Endodermal cell (in vitro differentiated cells): ENCODE measurements at regions not wholly inside any gene's neighbourhood (a gene's known extent, or its start where the extent isn't known, plus 50 kb on each side); places are given as distances from the start of the nearest gene placed in this dataset.

ENCODE experiments used
- DNase-seq: peaks from one replicate; pipeline ENCODE4 v3.0.0-alpha.2; 2017
- H3K27ac ChIP-seq: 2 replicates; pipeline ENCODE4 v1.5.1; 2013; ENCODE audit warnings: mild to moderate bottlenecking, low read depth, low read length, moderate library complexity
- H3K27me3 ChIP-seq: 2 replicates; pipeline ENCODE4 v1.6.1; 2013; ENCODE audit warnings: mild to moderate bottlenecking, low read length, moderate library complexity; ENCODE audit not compliant: insufficient read depth, control insufficient read depth, poor library complexity, severe bottlenecking
- H3K36me3 ChIP-seq: 2 replicates; pipeline ENCODE4 v1.7.0; 2013; ENCODE audit warnings: mild to moderate bottlenecking, low read length, moderate library complexity; ENCODE audit not compliant: control insufficient read depth, insufficient read depth
- H3K4me1 ChIP-seq: one replicate; pipeline ENCODE4 v1.7.0; 2013; ENCODE audit warnings: low read length; ENCODE audit not compliant: control insufficient read depth, insufficient read depth
- H3K4me3 ChIP-seq: 2 replicates; pipeline ENCODE4 v1.5.1; 2013; ENCODE audit warnings: mild to moderate bottlenecking, low read length, moderate library complexity
- H3K9ac ChIP-seq: 2 replicates; pipeline ENCODE4 v1.6.1; 2013; ENCODE audit warnings: mild to moderate bottlenecking, low read length, moderate library complexity; ENCODE audit not compliant: poor library complexity, severe bottlenecking; ENCODE audit errors: extremely low read depth
- H3K9me3 ChIP-seq: 2 replicates; pipeline ENCODE4 v1.6.1; 2013; ENCODE audit warnings: mild to moderate bottlenecking, low read length, moderate library complexity; ENCODE audit not compliant: control insufficient read depth
- H3K27ac Mint-ChIP-seq: 2 replicates; pipeline ENCODE4 v1.8.0; 2020; ENCODE audit warnings: mixed read lengths
- H3K27me3 Mint-ChIP-seq: 2 replicates; pipeline ENCODE4 v1.8.0; 2021; ENCODE audit warnings: mild to moderate bottlenecking, mixed read lengths; ENCODE audit not compliant: insufficient read depth
- H3K36me3 Mint-ChIP-seq: 2 replicates; pipeline ENCODE4 v1.8.0; 2020; ENCODE audit warnings: low read depth, mixed read lengths
- H3K4me1 Mint-ChIP-seq: 2 replicates; pipeline ENCODE4 v1.8.0; 2020; ENCODE audit warnings: mixed read lengths
- H3K4me3 Mint-ChIP-seq: 2 replicates; pipeline ENCODE4 v1.8.0; 2020; ENCODE audit warnings: mild to moderate bottlenecking, moderate library complexity, mixed read lengths
- H3K9me3 Mint-ChIP-seq: 2 replicates; pipeline ENCODE4 v1.8.0; 2020; ENCODE audit warnings: mild to moderate bottlenecking, mixed read lengths
- WGBS, 2 experiments: methylation state at CpG; one replicate each; pipeline versions ENCODE4 v1.1.5 to v1.1.7; 2013; ENCODE audit warnings: missing lambda C conversion rate in 2 of 2, mixed read lengths in 1 of 2; ENCODE audit not compliant: insufficient coverage in 1 of 2, insufficient read length in 1 of 2; 5-methylcytosine and 5-hydroxymethylcytosine counted together
- TF ChIP-seq, protein P1 (sequence below): fragments of 200-600 bp; sonication (generic); conservative IDR thresholded peaks from 2 replicates; pipeline ENCODE4 v1.5.0; 2021; ENCODE audit warnings: antibody characterized with exemption, mild to moderate bottlenecking

DNA sequence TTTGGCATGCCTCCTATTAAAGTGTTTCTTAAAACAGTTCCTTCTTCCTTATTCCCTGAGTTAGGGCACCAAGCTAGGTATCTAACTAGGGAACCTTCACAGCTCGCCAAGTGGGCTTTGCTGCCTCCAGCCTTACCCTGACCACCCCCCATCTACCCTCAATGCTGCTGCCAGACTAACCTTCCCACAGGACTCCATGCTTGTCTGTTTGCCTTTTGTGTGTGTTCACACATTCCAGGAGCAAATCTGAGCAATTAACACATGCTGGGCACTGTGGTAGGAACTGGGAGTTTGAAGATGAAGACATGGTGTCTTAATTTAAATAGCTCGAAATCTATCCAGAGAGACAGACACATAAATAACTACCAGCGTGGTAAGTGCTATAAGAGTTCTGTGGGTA lies 185.2 kb downstream of the MZT1 start:
- H3K9me3 Mint-ChIP-seq, result no peaks in the 10 kb centered on the region

DNA sequence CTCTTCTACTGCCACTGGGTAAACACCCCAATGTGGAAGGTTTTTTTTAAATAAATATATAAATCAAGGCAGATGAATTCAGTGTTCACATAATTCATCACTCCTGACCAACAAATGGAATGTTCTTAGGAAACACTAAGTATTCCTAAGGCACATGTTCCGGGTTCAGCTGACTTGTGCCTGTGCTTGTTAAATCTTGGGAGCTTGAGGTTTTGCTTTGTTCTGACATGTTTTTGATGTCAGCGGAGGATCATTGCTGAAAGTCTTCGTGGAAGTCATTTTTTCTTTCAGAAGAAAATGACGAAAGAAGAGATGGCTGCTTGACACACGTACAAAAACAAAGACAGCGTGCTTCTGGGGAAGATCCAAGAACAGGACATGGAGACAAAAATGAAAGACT lies 185.8 kb downstream of the MZT1 start:
- H3K9me3 Mint-ChIP-seq, result no peaks in the 10 kb centered on the region
- H3K9me3 ChIP-seq, result no peaks in the 10 kb centered on the region

More for the DNA sequence above, 185.2 kb downstream of the MZT1 start:
- Histone ChIP-seq H3K9me3 (no peaks in the 10 kb centered on the region), H3K4me3 (no peak overlapping the region), H3K4me1 (no peaks in the 10 kb centered on the region), H3K27ac (no peak overlapping the region), H3K36me3 (no peaks in the 10 kb centered on the region), H3K27me3 (no peaks in the 10 kb centered on the region), H3K9ac (no peak overlapping the region)
- DNase-seq, result peak; percentile 57
- H3K27me3 Mint-ChIP-seq, result peaks cover 4% of the 10 kb centered on the region
- H3K36me3 Mint-ChIP-seq, result no peaks in the 10 kb centered on the region
- TF ChIP-seq, protein P1, sequence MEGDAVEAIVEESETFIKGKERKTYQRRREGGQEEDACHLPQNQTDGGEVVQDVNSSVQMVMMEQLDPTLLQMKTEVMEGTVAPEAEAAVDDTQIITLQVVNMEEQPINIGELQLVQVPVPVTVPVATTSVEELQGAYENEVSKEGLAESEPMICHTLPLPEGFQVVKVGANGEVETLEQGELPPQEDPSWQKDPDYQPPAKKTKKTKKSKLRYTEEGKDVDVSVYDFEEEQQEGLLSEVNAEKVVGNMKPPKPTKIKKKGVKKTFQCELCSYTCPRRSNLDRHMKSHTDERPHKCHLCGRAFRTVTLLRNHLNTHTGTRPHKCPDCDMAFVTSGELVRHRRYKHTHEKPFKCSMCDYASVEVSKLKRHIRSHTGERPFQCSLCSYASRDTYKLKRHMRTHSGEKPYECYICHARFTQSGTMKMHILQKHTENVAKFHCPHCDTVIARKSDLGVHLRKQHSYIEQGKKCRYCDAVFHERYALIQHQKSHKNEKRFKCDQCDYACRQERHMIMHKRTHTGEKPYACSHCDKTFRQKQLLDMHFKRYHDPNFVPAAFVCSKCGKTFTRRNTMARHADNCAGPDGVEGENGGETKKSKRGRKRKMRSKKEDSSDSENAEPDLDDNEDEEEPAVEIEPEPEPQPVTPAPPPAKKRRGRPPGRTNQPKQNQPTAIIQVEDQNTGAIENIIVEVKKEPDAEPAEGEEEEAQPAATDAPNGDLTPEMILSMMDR, result no peak
- 60 to 96% methylated on average over 1 to 2 of the region's 3 CpGs for WGBS, 2 experiments
- no peak overlapping the region for H3K4me3 Mint-ChIP-seq
- H3K27ac Mint-ChIP-seq, result no peak overlapping the region
- H3K4me1 Mint-ChIP-seq, result peaks cover 12% of the 10 kb centered on the region

DNA sequence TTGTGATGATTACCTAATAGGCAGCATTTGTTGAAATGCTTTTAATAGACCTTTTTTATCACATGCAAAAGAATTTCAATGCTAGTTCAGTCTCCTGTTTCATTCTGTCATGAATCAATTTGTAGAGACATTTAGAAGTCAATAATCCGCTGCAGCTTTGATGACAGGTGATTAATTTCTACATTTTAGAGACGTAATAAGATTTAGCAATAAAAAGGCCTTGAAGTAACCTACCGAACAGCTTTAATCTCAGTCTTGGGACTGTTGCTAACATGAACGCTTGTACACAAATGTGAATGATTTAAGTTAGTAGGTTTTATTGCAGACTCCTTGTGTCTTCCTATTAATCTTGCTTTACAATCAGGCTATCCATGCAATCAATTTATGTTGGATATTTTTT lies 186.5 kb downstream of the MZT1 start:
- TF ChIP-seq, protein P1, result no peak
- Mint-ChIP-seq H3K9me3 (no peaks in the 10 kb centered on the region), H3K27me3 (peaks cover 4% of the 10 kb centered on the region), H3K36me3 (no peaks in the 10 kb centered on the region), H3K27ac (no peak overlapping the region), H3K4me3 (no peak overlapping the region), H3K4me1 (peaks cover 12% of the 10 kb centered on the region)
- Histone ChIP-seq H3K4me1 (no peaks in the 10 kb centered on the region), H3K9me3 (no peaks in the 10 kb centered on the region), H3K9ac (no peak overlapping the region), H3K4me3 (no peak overlapping the region), H3K36me3 (no peaks in the 10 kb centered on the region), H3K27me3 (no peaks in the 10 kb centered on the region), H3K27ac (no peak overlapping the region)
- WGBS, 2 experiments, result 91 to 100% methylated on average over 4 of the region's 4 CpGs
- no peak for DNase-seq

More for the DNA sequence above, 185.8 kb downstream of the MZT1 start:
- Mint-ChIP-seq H3K27me3 (peaks cover 4% of the 10 kb centered on the region), H3K27ac (no peak overlapping the region), H3K36me3 (no peaks in the 10 kb centered on the region), H3K4me1 (peaks cover 12% of the 10 kb centered on the region), H3K4me3 (no peak overlapping the region)
- no peaks in the 10 kb centered on the region for H3K4me1 ChIP-seq
- H3K36me3 ChIP-seq, result no peaks in the 10 kb centered on the region
- WGBS, 2 experiments, result 91 to 94% methylated on average over 6 of the region's 6 CpGs
- DNase-seq, result no peak
- TF ChIP-seq, protein P1, result no peak
- H3K4me3 ChIP-seq, result no peak overlapping the region
- no peak overlapping the region for H3K9ac ChIP-seq
- no peaks in the 10 kb centered on the region for H3K27me3 ChIP-seq
- H3K27ac ChIP-seq, result no peak overlapping the region
